ENCODE measurements at regions not wholly inside any gene's neighbourhood (a gene's known extent, or its start where the extent isn't known, plus 50 kb on each side); places are given as distances from the start of the nearest gene placed in this dataset.

- no peaks in the 10 kb centered on the region for H3K36me3 Mint-ChIP-seq (ENCODE audit: insufficient read depth)
These were observed 100.2 kb downstream of the IRX1 start for GRCh38 chr5:3695818-3696217.

GRCh38 chr5:3698412-3698811, 102.8 kb downstream of the IRX1 start:
- ATAC-seq (replicated peaks): no peak
- Mint-ChIP-seq H3K27ac (no peak overlapping the region), H3K27me3 (no peaks in the 10 kb centered on the region), H3K4me3 (no peak overlapping the region), H3K9me3 (peaks cover 5 to 21% of the 10 kb centered on the region in 2 donors), H3K36me3 (ENCODE audit: insufficient read depth) (no peaks in the 10 kb centered on the region), H3K4me1 (ENCODE audit: low read depth in 2 of 2) (no peaks in the 10 kb centered on the region)
- DNase-seq: no peak

More at GRCh38 chr5:3695818-3696217, 100.2 kb downstream of the IRX1 start:
- H3K27me3 Mint-ChIP-seq: no peaks in the 10 kb centered on the region
- H3K27ac Mint-ChIP-seq: no peak overlapping the region
- ATAC-seq (replicated peaks) (no peak), DNase-seq (no peak)
- no peak overlapping the region for H3K4me3 Mint-ChIP-seq
- no peaks in the 10 kb centered on the region for H3K4me1 Mint-ChIP-seq (ENCODE audit: low read depth in 2 of 2)
- peaks cover 4 to 22% of the 10 kb centered on the region in 2 donors for H3K9me3 Mint-ChIP-seq

GRCh38 chr5:3701694-3702093, 106.1 kb downstream of the IRX1 start:
- no peaks in the 10 kb centered on the region for H3K36me3 Mint-ChIP-seq (ENCODE audit: insufficient read depth)
- no peaks in the 10 kb centered on the region for H3K27me3 Mint-ChIP-seq
- H3K4me1 Mint-ChIP-seq (ENCODE audit: low read depth in 2 of 2): no peaks in the 10 kb centered on the region
- H3K27ac Mint-ChIP-seq: no peak overlapping the region
- no peak overlapping the region for H3K4me3 Mint-ChIP-seq
- H3K9me3 Mint-ChIP-seq: peaks cover 6 to 19% of the 10 kb centered on the region in 2 donors
- ATAC-seq (replicated peaks) (no peak), DNase-seq (no peak)

- DNase-seq (no peak), ATAC-seq (replicated peaks) (no peak)
- peaks cover 12 to 25% of the 10 kb centered on the region in 2 donors for H3K9me3 Mint-ChIP-seq
- no peaks in the 10 kb centered on the region for H3K36me3 Mint-ChIP-seq (ENCODE audit: insufficient read depth)
- H3K4me3 Mint-ChIP-seq: no peak overlapping the region
- no peaks in the 10 kb centered on the region for H3K4me1 Mint-ChIP-seq (ENCODE audit: low read depth in 2 of 2)
- H3K27me3 Mint-ChIP-seq: no peaks in the 10 kb centered on the region
- no peak overlapping the region for H3K27ac Mint-ChIP-seq
These were observed 109.0 kb downstream of the IRX1 start for GRCh38 chr5:3704661-3705060.

GRCh38 chr5:3709068-3709716, 113.6 kb downstream of the IRX1 start:
- H3K27me3 Mint-ChIP-seq: no peaks in the 10 kb centered on the region

GRCh38 chr5:3709717-3710348, 114.2 kb downstream of the IRX1 start:
- ATAC-seq (replicated peaks) (no peak), DNase-seq (no peak)
- no peaks in the 10 kb centered on the region for H3K27me3 Mint-ChIP-seq
- H3K36me3 Mint-ChIP-seq (ENCODE audit: insufficient read depth): no peaks in the 10 kb centered on the region
- H3K9me3 Mint-ChIP-seq: peaks cover 11 to 16% of the 10 kb centered on the region in 2 donors
- H3K4me3 Mint-ChIP-seq: no peak overlapping the region
- H3K27ac Mint-ChIP-seq: no peak overlapping the region
- H3K4me1 Mint-ChIP-seq (ENCODE audit: low read depth in 2 of 2): no peaks in the 10 kb centered on the region

More at GRCh38 chr5:3709068-3709716, 113.6 kb downstream of the IRX1 start:
- no peak for DNase-seq
- peaks cover 11 to 16% of the 10 kb centered on the region in 2 donors for H3K9me3 Mint-ChIP-seq
- ATAC-seq (replicated peaks): no peak
- H3K27ac Mint-ChIP-seq: no peak overlapping the region
- no peaks in the 10 kb centered on the region for H3K4me1 Mint-ChIP-seq (ENCODE audit: low read depth in 2 of 2)
- H3K36me3 Mint-ChIP-seq (ENCODE audit: insufficient read depth): no peaks in the 10 kb centered on the region
- no peak overlapping the region for H3K4me3 Mint-ChIP-seq

GRCh38 chr5:3715062-3715461, 119.4 kb downstream of the IRX1 start:
- peaks cover 2 to 7% of the 10 kb centered on the region in 2 donors for H3K9me3 Mint-ChIP-seq
- ATAC-seq (replicated peaks) (no peak), DNase-seq (no peak)
- no peaks in the 10 kb centered on the region for H3K27me3 Mint-ChIP-seq
- H3K4me3 Mint-ChIP-seq: no peak overlapping the region
- no peaks in the 10 kb centered on the region for H3K4me1 Mint-ChIP-seq (ENCODE audit: low read depth in 2 of 2)
- H3K36me3 Mint-ChIP-seq (ENCODE audit: insufficient read depth): no peaks in the 10 kb centered on the region
- H3K27ac Mint-ChIP-seq: no peak overlapping the region

GRCh38 chr5:3729631-3730030, 134.0 kb downstream of the IRX1 start:
- H3K9me3 Mint-ChIP-seq: peaks cover under 1 to 2% of the 10 kb centered on the region in 2 donors
- no peak for ATAC-seq (replicated peaks)
- H3K4me1 Mint-ChIP-seq (ENCODE audit: low read depth in 2 of 2): no peaks in the 10 kb centered on the region
- H3K36me3 Mint-ChIP-seq (ENCODE audit: insufficient read depth): no peaks in the 10 kb centered on the region
- no peak overlapping the region for H3K4me3 Mint-ChIP-seq
- H3K27ac Mint-ChIP-seq: no peak overlapping the region
- no peak for DNase-seq
- H3K27me3 Mint-ChIP-seq: no peaks in the 10 kb centered on the region

GRCh38 chr5:3734632-3735031, 139.0 kb downstream of the IRX1 start:
- H3K36me3 Mint-ChIP-seq (ENCODE audit: insufficient read depth): no peaks in the 10 kb centered on the region
- no peak overlapping the region for H3K27ac Mint-ChIP-seq

GRCh38 chr5:3736466-3736865, 140.8 kb downstream of the IRX1 start:
- ATAC-seq (replicated peaks): no peak
- no peak for DNase-seq
- no peaks in the 10 kb centered on the region for H3K4me1 Mint-ChIP-seq (ENCODE audit: low read depth in 2 of 2)
- peaks cover 3 to 25% of the 10 kb centered on the region in 2 donors for H3K9me3 Mint-ChIP-seq
- no peak overlapping the region for H3K27ac Mint-ChIP-seq
- H3K27me3 Mint-ChIP-seq: no peaks in the 10 kb centered on the region
- H3K36me3 Mint-ChIP-seq (ENCODE audit: insufficient read depth): no peaks in the 10 kb centered on the region
- H3K4me3 Mint-ChIP-seq: no peak overlapping the region

More at GRCh38 chr5:3734632-3735031, 139.0 kb downstream of the IRX1 start:
- no peaks in the 10 kb centered on the region for H3K4me1 Mint-ChIP-seq (ENCODE audit: low read depth in 2 of 2)
- no peaks in the 10 kb centered on the region for H3K27me3 Mint-ChIP-seq
- peaks cover 1 to 14% of the 10 kb centered on the region in 2 donors for H3K9me3 Mint-ChIP-seq
- ATAC-seq (replicated peaks): no peak
- DNase-seq: no peak
- no peak overlapping the region for H3K4me3 Mint-ChIP-seq

- DNase-seq (no peak), ATAC-seq (replicated peaks) (no peak)
- H3K4me1 Mint-ChIP-seq (ENCODE audit: low read depth in 2 of 2): no peaks in the 10 kb centered on the region
- peaks cover 3 to 29% of the 10 kb centered on the region in 2 donors for H3K9me3 Mint-ChIP-seq
- H3K27ac Mint-ChIP-seq: no peak overlapping the region
- no peaks in the 10 kb centered on the region for H3K36me3 Mint-ChIP-seq (ENCODE audit: insufficient read depth)
- no peaks in the 10 kb centered on the region for H3K27me3 Mint-ChIP-seq
- H3K4me3 Mint-ChIP-seq: no peak overlapping the region
These were observed 141.3 kb downstream of the IRX1 start for GRCh38 chr5:3736926-3737325.

GRCh38 chr5:3738919-3739318, 143.3 kb downstream of the IRX1 start:
- no peaks in the 10 kb centered on the region for H3K4me1 Mint-ChIP-seq (ENCODE audit: low read depth in 2 of 2)
- no peak overlapping the region for H3K27ac Mint-ChIP-seq
- H3K4me3 Mint-ChIP-seq: no peak overlapping the region
- H3K36me3 Mint-ChIP-seq (ENCODE audit: insufficient read depth): no peaks in the 10 kb centered on the region
- peaks cover 6 to 31% of the 10 kb centered on the region in 2 donors for H3K9me3 Mint-ChIP-seq
- DNase-seq (no peak), ATAC-seq (replicated peaks) (no peak)
- no peaks in the 10 kb centered on the region for H3K27me3 Mint-ChIP-seq

- peaks cover 4 to 25% of the 10 kb centered on the region in 2 donors for H3K9me3 Mint-ChIP-seq
- no peak overlapping the region for H3K4me3 Mint-ChIP-seq
- no peak overlapping the region for H3K27ac Mint-ChIP-seq
- no peak for DNase-seq
- H3K4me1 Mint-ChIP-seq (ENCODE audit: low read depth in 2 of 2): no peaks in the 10 kb centered on the region
- ATAC-seq (replicated peaks): no peak
- H3K27me3 Mint-ChIP-seq: no peaks in the 10 kb centered on the region
- H3K36me3 Mint-ChIP-seq (ENCODE audit: insufficient read depth): no peaks in the 10 kb centered on the region
These were observed 145.1 kb downstream of the IRX1 start for GRCh38 chr5:3740546-3741373.

Data from effector memory CD8-positive, alpha-beta T cell (primary cell).